Hepatocyte (in vitro differentiated cells): ENCODE measurements at regions not wholly inside any gene's neighbourhood (a gene's known extent, or its start where the extent isn't known, plus 50 kb on each side); places are given as distances from the start of the nearest gene placed in this dataset.
A peak's percentile ranks its signal among the peaks of the same experiment; 100 is the strongest.

Source experiments
- DNase-seq: peaks from one replicate; pipeline ENCODE4 v3.0.0-alpha.2; 2016; ENCODE audit warnings: low spot score
- H2AFZ ChIP-seq: fragments of 200-600 bp; sonication (generic); 2 replicates; pipeline ENCODE4 v1.6.0; 2016; ENCODE audit warnings: antibody characterized with exemption, mild to moderate bottlenecking
- H3K27ac ChIP-seq: fragments of 200-600 bp; sonication (generic); 2 replicates; pipeline ENCODE4 v1.5.1; 2016; ENCODE audit warnings: mild to moderate bottlenecking
- H3K27me3 ChIP-seq: fragments of 200-600 bp; sonication (generic); 2 replicates; pipeline ENCODE4 v1.6.1; 2016
- H3K36me3 ChIP-seq: fragments of 200-600 bp; sonication (generic); replicated peaks from 2 replicates; pipeline ENCODE4 v1.5.1; 2016; ENCODE audit warnings: low read depth; ENCODE audit not compliant: insufficient read depth
- H3K4me1 ChIP-seq: fragments of 200-600 bp; sonication (generic); 2 replicates; pipeline ENCODE4 v1.5.1; 2016; ENCODE audit warnings: mild to moderate bottlenecking, moderate library complexity; ENCODE audit not compliant: insufficient read depth
- H3K4me2 ChIP-seq: fragments of 200-600 bp; sonication (generic); 2 replicates; pipeline ENCODE4 v1.6.0; 2016
- H3K4me3 ChIP-seq: fragments of 200-600 bp; sonication (generic); 2 replicates; pipeline ENCODE4 v1.5.1; 2016; ENCODE audit warnings: mild to moderate bottlenecking
- H3K79me2 ChIP-seq: fragments of 200-600 bp; sonication (generic); 2 replicates; pipeline ENCODE4 v1.6.0; 2017; ENCODE audit warnings: mild to moderate bottlenecking
- H3K9me2 ChIP-seq: fragments of 200-600 bp; sonication (generic); replicated peaks from 2 replicates; pipeline ENCODE4 v1.6.0; 2017; ENCODE audit warnings: mild to moderate bottlenecking; ENCODE audit not compliant: insufficient read depth
- H3K9me3 ChIP-seq: fragments of 200-600 bp; sonication (generic); 2 replicates; pipeline ENCODE4 v1.5.1; 2016; ENCODE audit warnings: low read depth, mild to moderate bottlenecking
- H4K20me1 ChIP-seq: fragments of 200-600 bp; sonication (generic); 2 replicates; pipeline ENCODE4 v1.6.0; 2016; ENCODE audit warnings: mild to moderate bottlenecking; ENCODE audit not compliant: insufficient read depth, poor library complexity, severe bottlenecking
- CTCF ChIP-seq: fragments of 200-600 bp; sonication (generic); IDR thresholded peaks from 2 replicates; pipeline ENCODE4 v1.5.1; 2016; ENCODE audit warnings: antibody characterized with exemption, mild to moderate bottlenecking; ENCODE audit not compliant: poor library complexity
- EZH2 ChIP-seq: fragments of 200-600 bp; sonication (generic); IDR thresholded peaks from 2 replicates; pipeline ENCODE4 v1.6.1; 2016; ENCODE audit warnings: antibody characterized with exemption, mild to moderate bottlenecking, borderline replicate concordance
- EZH2phosphoT487 ChIP-seq: fragments of 200-600 bp; sonication (generic); IDR thresholded peaks from one replicate; pipeline ENCODE4 v1.6.1; 2018; ENCODE audit warnings: antibody characterized with exemption, mild to moderate bottlenecking, low read depth, moderate library complexity; ENCODE audit not compliant: unreplicated experiment, severe bottlenecking
- WGBS: methylation state at CpG from one replicate; pipeline ENCODE4 v1.1.6; 2016; ENCODE audit warnings: low lambda C conversion rate; ENCODE audit errors: missing lambda C conversion rate; 5-methylcytosine and 5-hydroxymethylcytosine counted together

- no peak overlapping the region for H3K27ac ChIP-seq
- H3K4me1 ChIP-seq: no peaks in the 10 kb centered on the region
- H3K36me3 ChIP-seq: no peaks in the 10 kb centered on the region
- H4K20me1 ChIP-seq: no peaks in the 10 kb centered on the region
- no peaks in the 10 kb centered on the region for H3K27me3 ChIP-seq
- H2AFZ ChIP-seq: no peak overlapping the region
- no peaks in the 10 kb centered on the region for H3K9me3 ChIP-seq
- no peaks in the 10 kb centered on the region for H3K9me2 ChIP-seq
- no peaks in the 10 kb centered on the region for H3K79me2 ChIP-seq
- TF ChIP-seq EZH2phosphoT487 (no peak), EZH2 (no peak)
- H3K4me3 ChIP-seq: no peak overlapping the region
- DNase-seq: no peak
- H3K4me2 ChIP-seq: no peak overlapping the region
- 61% methylated on average over 2 of the region's 2 CpGs for WGBS
These were observed 367.8 kb downstream of the LMO4 start for GRCh38 chr1:87696483-87696882.

- no peak overlapping the region for H3K4me2 ChIP-seq
- H2AFZ ChIP-seq: no peak overlapping the region
- no peaks in the 10 kb centered on the region for H3K79me2 ChIP-seq
- peaks cover 7% of the 10 kb centered on the region for H3K4me1 ChIP-seq
- H3K9me2 ChIP-seq: no peaks in the 10 kb centered on the region
- H3K36me3 ChIP-seq: no peaks in the 10 kb centered on the region
- H3K4me3 ChIP-seq: no peak overlapping the region
- no peaks in the 10 kb centered on the region for H3K9me3 ChIP-seq
- no peak for TF ChIP-seq EZH2phosphoT487
- no peak for TF ChIP-seq CTCF
- no peak for TF ChIP-seq EZH2
- H3K27ac ChIP-seq: no peak overlapping the region
- no peak for DNase-seq
- H3K27me3 ChIP-seq: no peaks in the 10 kb centered on the region
- no peaks in the 10 kb centered on the region for H4K20me1 ChIP-seq
- WGBS: 100% methylated on average over 2 of the region's 2 CpGs
These were observed 373.8 kb downstream of the LMO4 start for GRCh38 chr1:87702455-87702854.

- H4K20me1 ChIP-seq: no peaks in the 10 kb centered on the region
- H3K4me2 ChIP-seq: no peak overlapping the region
- H3K4me1 ChIP-seq: peaks cover 7% of the 10 kb centered on the region
- no peaks in the 10 kb centered on the region for H3K9me3 ChIP-seq
- TF ChIP-seq CTCF (no peak), EZH2phosphoT487 (no peak), EZH2 (no peak)
- no peak overlapping the region for H3K27ac ChIP-seq
- WGBS: 94% methylated on average over 4 of the region's 4 CpGs
- DNase-seq: no peak
- H3K4me3 ChIP-seq: no peak overlapping the region
- H3K36me3 ChIP-seq: no peaks in the 10 kb centered on the region
- H3K9me2 ChIP-seq: no peaks in the 10 kb centered on the region
- H3K27me3 ChIP-seq: no peaks in the 10 kb centered on the region
- no peaks in the 10 kb centered on the region for H3K79me2 ChIP-seq
- H2AFZ ChIP-seq: no peak overlapping the region
These were observed 376.6 kb downstream of the LMO4 start for GRCh38 chr1:87705233-87705632.

- no peaks in the 10 kb centered on the region for H3K9me2 ChIP-seq
- H3K4me3 ChIP-seq: no peak overlapping the region
- no peaks in the 10 kb centered on the region for H3K27me3 ChIP-seq
- H2AFZ ChIP-seq: no peak overlapping the region
- H3K27ac ChIP-seq: peak overlapping the region; percentile 4
- H3K79me2 ChIP-seq: no peaks in the 10 kb centered on the region
- H3K9me3 ChIP-seq: no peaks in the 10 kb centered on the region
- H4K20me1 ChIP-seq: no peaks in the 10 kb centered on the region
- TF ChIP-seq EZH2 (no peak), EZH2phosphoT487 (no peak), CTCF (no peak)
- no peak for DNase-seq
- no peaks in the 10 kb centered on the region for H3K36me3 ChIP-seq
- H3K4me2 ChIP-seq: no peak overlapping the region
- peaks cover 7% of the 10 kb centered on the region for H3K4me1 ChIP-seq
These were observed 377.5 kb downstream of the LMO4 start for GRCh38 chr1:87706203-87706602.
